GM19468 (cell line): ENCODE measurements at regions not wholly inside any gene's neighbourhood (a gene's known extent, or its start where the extent isn't known, plus 50 kb on each side); places are given as distances from the start of the nearest gene placed in this dataset.

Experiments
- ATAC-seq: cut with Tn5 transposase; IDR thresholded peaks from one replicate; pipeline ENCODE4 v1.9.1; 2021; ENCODE audit warnings: mild to moderate bottlenecking, moderate library complexity, moderate number of reproducible peaks; ENCODE audit not compliant: unreplicated experiment; ENCODE audit errors: extremely low read depth

GRCh38 chr2:19731515-19731914, 170.3 kb downstream of the TTC32 start:
- ATAC-seq = no peak

- ATAC-seq = no peak
These were observed 170.7 kb downstream of the TTC32 start for GRCh38 chr2:19731037-19731436.

- no peak for ATAC-seq
These were observed 173.7 kb downstream of the TTC32 start for GRCh38 chr2:19728125-19728524.

- ATAC-seq = no peak
These were observed 176.4 kb downstream of the TTC32 start for GRCh38 chr2:19725392-19725791.

- no peak for ATAC-seq
These were observed 178.8 kb downstream of the TTC32 start for GRCh38 chr2:19723021-19723420.

GRCh38 chr2:19722531-19722971, 179.2 kb downstream of the TTC32 start:
- no peak for ATAC-seq

- ATAC-seq = no peak
These were observed 181.5 kb downstream of the TTC32 start for GRCh38 chr2:19720306-19720705.

- ATAC-seq = no peak
These were observed 182.2 kb downstream of the TTC32 start for GRCh38 chr2:19719540-19719939.

GRCh38 chr2:19717446-19717845, 184.3 kb downstream of the TTC32 start:
- ATAC-seq = no peak

- no peak for ATAC-seq
These were observed 186.9 kb downstream of the TTC32 start for GRCh38 chr2:19714926-19715325.

GRCh38 chr2:19712850-19713249, 188.9 kb downstream of the TTC32 start:
- no peak for ATAC-seq

GRCh38 chr2:19711470-19712372, 190.1 kb downstream of the TTC32 start:
- no peak for ATAC-seq

- no peak for ATAC-seq
These were observed 191.6 kb downstream of the TTC32 start for GRCh38 chr2:19710230-19710629.

GRCh38 chr2:19709553-19709952, 192.2 kb downstream of the TTC32 start:
- no peak for ATAC-seq

- ATAC-seq = no peak
These were observed 193.0 kb downstream of the TTC32 start for GRCh38 chr2:19708776-19709175.

GRCh38 chr2:19706332-19706731, 195.5 kb downstream of the TTC32 start:
- ATAC-seq = no peak

- no peak for ATAC-seq
These were observed 199.5 kb downstream of the TTC32 start for GRCh38 chr2:19702267-19702666.

- no peak for ATAC-seq
These were observed 200.8 kb downstream of the TTC32 start for GRCh38 chr2:19700861-19701585.

- no peak for ATAC-seq
These were observed 204.7 kb downstream of the TTC32 start for GRCh38 chr2:19697131-19697530.

- no peak for ATAC-seq
These were observed 206.1 kb downstream of the TTC32 start for GRCh38 chr2:19695706-19696105.

- ATAC-seq = no peak
These were observed 209.9 kb downstream of the TTC32 start for GRCh38 chr2:19691892-19692291.
